ENCODE measurements at regions not wholly inside any gene's neighbourhood (a gene's known extent, or its start where the extent isn't known, plus 50 kb on each side); places are given as distances from the start of the nearest gene placed in this dataset.

- intact Hi-C loops (cut with DNase I) = no loop called here
- no peaks in the 10 kb centered on the region for H3K4me1 ChIP-seq
- DNase-seq = no peak
- TF ChIP-seq CTCF (IDR thresholded peaks at IDR 0.05) (no peak), POLR2A (IDR thresholded peaks at IDR 0.05) (no peak)
- H3K27me3 ChIP-seq = no peaks in the 10 kb centered on the region
- peaks cover 0 to 4% (median 0%) of the 10 kb centered on the region in 3 donors for H3K9me3 ChIP-seq
- no peak overlapping the region for H3K27ac ChIP-seq
- H3K36me3 ChIP-seq = no peaks in the 10 kb centered on the region
- no peak overlapping the region for H3K4me3 ChIP-seq
- WGBS, 2 donors = 92 to 97% methylated on average over 10 of the region's 10 CpGs
Measured at GRCh38 chr5:60084226-60084625, 190.7 kb upstream of the PDE4D start.

- Histone ChIP-seq H3K9me3 (peaks cover 0 to 7% (median 0%) of the 10 kb centered on the region in 3 donors), H3K27ac (no peak overlapping the region), H3K27me3 (no peaks in the 10 kb centered on the region), H3K4me3 (no peak overlapping the region), H3K36me3 (no peaks in the 10 kb centered on the region), H3K4me1 (no peaks in the 10 kb centered on the region)
- no peak for TF ChIP-seq POLR2A (IDR thresholded peaks at IDR 0.05)
- no peak for TF ChIP-seq CTCF (IDR thresholded peaks at IDR 0.05)
- no peak for DNase-seq
- 43 to 44% methylated on average over 1 to 2 of the region's 2 CpGs for WGBS, 2 donors
- intact Hi-C loops (cut with DNase I) = no loop called here
Measured at GRCh38 chr5:60077292-60077691, 183.8 kb upstream of the PDE4D start.

GRCh38 chr5:60076746-60077145, 183.2 kb upstream of the PDE4D start:
- Histone ChIP-seq H3K4me1 (no peaks in the 10 kb centered on the region), H3K4me3 (no peak overlapping the region), H3K27me3 (no peaks in the 10 kb centered on the region), H3K36me3 (no peaks in the 10 kb centered on the region), H3K9me3 (peaks cover 0 to 7% (median 0%) of the 10 kb centered on the region in 3 donors), H3K27ac (no peak overlapping the region)
- TF ChIP-seq CTCF (IDR thresholded peaks at IDR 0.05) (no peak), POLR2A (IDR thresholded peaks at IDR 0.05) (no peak)
- WGBS, 2 donors = 70 to 76% methylated on average over 2 to 3 of the region's 3 CpGs
- intact Hi-C loops (cut with DNase I) = no loop called here
- no peak for DNase-seq

- Histone ChIP-seq H3K4me1 (no peaks in the 10 kb centered on the region), H3K36me3 (no peaks in the 10 kb centered on the region), H3K9me3 (no peaks in the 10 kb centered on the region), H3K4me3 (no peak overlapping the region), H3K27ac (no peak overlapping the region), H3K27me3 (no peaks in the 10 kb centered on the region)
- no peak for DNase-seq
- intact Hi-C loops (cut with DNase I) = no loop called here
- 44 to 52% methylated on average over 2 of the region's 2 CpGs for WGBS, 2 donors
- TF ChIP-seq CTCF (IDR thresholded peaks at IDR 0.05) (no peak), POLR2A (IDR thresholded peaks at IDR 0.05) (no peak)
Measured at GRCh38 chr5:60066502-60066901, 173.0 kb upstream of the PDE4D start.

GRCh38 chr5:60060389-60060788, 166.9 kb upstream of the PDE4D start:
- TF ChIP-seq POLR2A (IDR thresholded peaks at IDR 0.05) (no peak), CTCF (IDR thresholded peaks at IDR 0.05) (no peak)
- Histone ChIP-seq H3K27me3 (no peaks in the 10 kb centered on the region), H3K4me1 (no peaks in the 10 kb centered on the region), H3K4me3 (no peak overlapping the region), H3K36me3 (no peaks in the 10 kb centered on the region), H3K9me3 (no peaks in the 10 kb centered on the region), H3K27ac (no peak overlapping the region)
- intact Hi-C loops (cut with DNase I) = no loop called here
- no peak for DNase-seq
